ENCODE measurements at regions not wholly inside any gene's neighbourhood (a gene's known extent, or its start where the extent isn't known, plus 50 kb on each side); places are given as distances from the start of the nearest gene placed in this dataset.

GRCh38 chr10:37563107-37563714 is 294.2 kb downstream of the ZNF248 start:
- no peak for DNase-seq (ENCODE audit: low spot score)
- H3K27me3 ChIP-seq: no peaks in the 10 kb centered on the region
- H3K36me3 ChIP-seq: no peaks in the 10 kb centered on the region
- peaks cover 0 to 9% of the 10 kb centered on the region in 2 donors for H3K4me1 ChIP-seq
- no peaks in the 10 kb centered on the region for H3K9me3 ChIP-seq
- H3K27ac ChIP-seq: peak overlapping the region in 1 of 2 donors; percentile 40
- no peak for TF ChIP-seq CTCF (IDR thresholded peaks at IDR 0.05)
- no peak overlapping the region for H3K4me3 ChIP-seq

- H3K4me3 ChIP-seq: no peak overlapping the region
- peak overlapping the region; percentile 7 to 31 for H3K27ac ChIP-seq
- no peak for TF ChIP-seq CTCF (IDR thresholded peaks at IDR 0.05)
These were observed 304.5 kb downstream of the ZNF248 start for GRCh38 chr10:37552881-37553280.

GRCh38 chr10:37549054-37549453 is 308.4 kb downstream of the ZNF248 start:
- no peak overlapping the region for H3K4me3 ChIP-seq
- no peak for DNase-seq (ENCODE audit: low spot score)
- H3K27ac ChIP-seq: no peak overlapping the region
- H3K9me3 ChIP-seq: no peaks in the 10 kb centered on the region
- H3K4me1 ChIP-seq: no peaks in the 10 kb centered on the region
- TF ChIP-seq CTCF (IDR thresholded peaks at IDR 0.05): no peak
- H3K36me3 ChIP-seq: no peaks in the 10 kb centered on the region
- H3K27me3 ChIP-seq: no peaks in the 10 kb centered on the region

More at GRCh38 chr10:37552881-37553280, 304.5 kb downstream of the ZNF248 start:
- H3K9me3 ChIP-seq: no peaks in the 10 kb centered on the region
- H3K36me3 ChIP-seq: no peaks in the 10 kb centered on the region
- DNase-seq (ENCODE audit: low spot score): no peak
- H3K4me1 ChIP-seq: no peaks in the 10 kb centered on the region
- H3K27me3 ChIP-seq: no peaks in the 10 kb centered on the region

- no peaks in the 10 kb centered on the region for H3K4me1 ChIP-seq
- no peaks in the 10 kb centered on the region for H3K9me3 ChIP-seq
- no peak overlapping the region for H3K27ac ChIP-seq
- no peak for TF ChIP-seq CTCF (IDR thresholded peaks at IDR 0.05)
- no peaks in the 10 kb centered on the region for H3K27me3 ChIP-seq
- no peaks in the 10 kb centered on the region for H3K36me3 ChIP-seq
- H3K4me3 ChIP-seq: no peak overlapping the region
- DNase-seq (ENCODE audit: low spot score): no peak
These were observed 321.8 kb downstream of the ZNF248 start for GRCh38 chr10:37535459-37536246.

GRCh38 chr10:37534166-37534565 is 323.2 kb downstream of the ZNF248 start:
- no peak for DNase-seq (ENCODE audit: low spot score)
- H3K9me3 ChIP-seq: no peaks in the 10 kb centered on the region
- H3K4me3 ChIP-seq: no peak overlapping the region
- no peaks in the 10 kb centered on the region for H3K27me3 ChIP-seq
- no peak for TF ChIP-seq CTCF (IDR thresholded peaks at IDR 0.05)
- H3K27ac ChIP-seq: no peak overlapping the region
- no peaks in the 10 kb centered on the region for H3K4me1 ChIP-seq
- H3K36me3 ChIP-seq: no peaks in the 10 kb centered on the region
